ENCODE measurements at regions not wholly inside any gene's neighbourhood (a gene's known extent, or its start where the extent isn't known, plus 50 kb on each side); places are given as distances from the start of the nearest gene placed in this dataset.
"Not testable (repeated sequence)": the region's sequence is repeated elsewhere in the genome, so short reads cannot be mapped to it uniquely, and the experiment has no call there.

- no peak for DNase-seq (ENCODE audit: low read depth)
Measured at GRCh38 chr5:153258469-153258868, 232.0 kb upstream of the GRIA1 start.

- no peak for DNase-seq (ENCODE audit: low read depth)
Measured at GRCh38 chr5:153267506-153267905, 223.0 kb upstream of the GRIA1 start.

GRCh38 chr5:153275695-153276094 is 214.8 kb upstream of the GRIA1 start:
- no peak for DNase-seq (ENCODE audit: low read depth)

- DNase-seq (ENCODE audit: low read depth), result peak; percentile 0
Measured at GRCh38 chr5:153276151-153276550, 214.3 kb upstream of the GRIA1 start.

DNA sequence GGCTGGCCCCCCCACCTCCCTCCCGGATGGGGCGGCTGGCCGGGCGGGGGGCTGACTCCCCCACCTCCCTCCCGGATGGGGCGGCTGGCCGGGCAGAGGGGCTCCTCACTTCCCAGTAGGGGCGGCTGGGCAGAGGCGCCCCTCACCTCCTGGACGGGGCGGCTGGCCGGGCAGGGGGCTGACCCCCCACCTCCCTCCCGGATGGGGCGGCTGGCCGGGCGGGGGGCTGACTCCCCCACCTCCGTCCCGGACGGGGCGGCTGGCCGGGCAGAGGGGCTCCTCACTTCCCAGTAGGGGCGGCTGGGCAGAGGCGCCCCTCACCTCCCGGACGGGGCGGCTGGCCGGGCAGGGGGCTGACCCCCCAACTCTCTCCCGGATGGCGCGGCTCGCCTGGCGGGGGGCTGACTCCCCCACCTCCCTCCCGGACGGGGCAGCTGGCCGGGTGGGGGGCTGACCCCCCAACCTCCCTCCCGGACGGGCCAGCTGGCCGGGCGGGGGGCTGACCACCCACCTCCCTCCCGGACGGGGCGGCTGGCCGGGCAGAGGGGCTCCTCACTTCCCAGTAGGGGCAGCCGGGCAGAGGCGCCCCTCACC is 194.1 kb upstream of the GRIA1 start:
- DNase-seq (ENCODE audit: low read depth), result not testable (repeated sequence)

- no peak for DNase-seq (ENCODE audit: low read depth)
Measured at GRCh38 chr5:153299891-153300290, 190.6 kb upstream of the GRIA1 start.

GRCh38 chr5:153308282-153308681 is 182.2 kb upstream of the GRIA1 start:
- DNase-seq (ENCODE audit: low read depth), result no peak

DNA sequence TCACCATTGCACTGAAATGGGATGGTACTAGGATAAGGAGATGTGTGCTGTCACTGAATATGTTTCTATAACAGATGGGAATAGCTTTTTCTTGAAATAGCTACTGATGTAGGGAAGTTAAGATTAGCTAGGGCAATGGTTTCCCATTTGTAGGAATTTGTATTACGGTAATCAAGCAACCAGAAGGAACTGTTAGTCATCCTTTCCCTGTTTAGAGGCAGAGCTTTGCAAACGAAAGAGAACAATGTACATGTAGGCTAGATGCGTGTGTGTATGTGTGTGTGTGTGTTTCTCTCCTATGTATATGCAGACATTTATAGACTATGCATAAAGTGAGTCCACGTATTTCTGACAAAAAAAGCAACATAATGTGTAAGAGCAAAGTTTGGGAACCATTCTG is 171.9 kb upstream of the GRIA1 start:
- DNase-seq (ENCODE audit: low read depth), result no peak

DNA sequence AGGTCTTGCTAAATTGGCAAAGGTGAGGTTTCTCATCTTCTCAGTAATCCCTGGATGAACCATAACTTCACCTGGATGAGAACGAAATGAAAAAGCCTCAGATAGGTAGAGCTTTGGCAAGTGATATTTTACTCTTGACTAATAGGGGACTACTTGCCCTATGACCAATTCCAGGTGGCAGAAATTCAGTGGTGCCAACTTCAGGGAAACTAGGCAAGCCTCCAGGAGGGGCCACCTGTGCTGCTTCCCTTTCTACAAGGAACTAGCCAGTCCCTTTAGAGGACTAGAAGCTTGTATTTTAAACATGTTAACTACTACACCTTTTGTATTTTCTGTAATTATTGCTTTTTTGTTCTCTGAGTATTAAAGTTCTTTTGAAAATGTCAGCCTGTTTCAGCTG is 169.0 kb upstream of the GRIA1 start:
- DNase-seq (ENCODE audit: low read depth), result no peak

GRCh38 chr5:153340139-153340538 is 150.3 kb upstream of the GRIA1 start:
- no peak for DNase-seq (ENCODE audit: low read depth)

DNA sequence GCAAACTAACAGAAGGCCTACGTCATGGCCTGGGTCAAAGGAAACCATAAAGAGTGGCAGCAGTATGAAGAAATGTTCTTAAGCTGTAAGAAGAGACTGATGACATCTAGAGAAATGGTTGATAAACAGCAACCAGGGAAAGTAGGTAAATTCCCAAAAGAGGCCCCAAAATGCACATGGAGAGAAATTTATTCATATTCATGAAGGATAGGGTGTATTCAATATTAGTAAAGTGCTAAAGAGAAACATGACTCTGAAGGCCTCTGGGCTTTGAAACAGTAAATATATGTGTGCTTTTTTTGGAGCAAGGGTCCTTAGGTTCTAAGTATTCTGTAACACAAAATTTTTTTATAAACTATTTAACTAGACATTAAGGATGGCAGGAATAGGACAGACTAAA is 149.7 kb upstream of the GRIA1 start:
- DNase-seq (ENCODE audit: low read depth), result no peak

GRCh38 chr5:153342487-153342886 is 148.0 kb upstream of the GRIA1 start:
- no peak for DNase-seq (ENCODE audit: low read depth)

- DNase-seq (ENCODE audit: low read depth), result no peak
Measured at GRCh38 chr5:153347611-153348010, 142.9 kb upstream of the GRIA1 start.

GRCh38 chr5:153350175-153350883 is 140.1 kb upstream of the GRIA1 start:
- DNase-seq (ENCODE audit: low read depth), result no peak

GRCh38 chr5:153352685-153353219 is 137.7 kb upstream of the GRIA1 start:
- DNase-seq (ENCODE audit: low read depth), result no peak

- DNase-seq (ENCODE audit: low read depth), result no peak
Measured at GRCh38 chr5:153357493-153358112, 132.9 kb upstream of the GRIA1 start.

DNA sequence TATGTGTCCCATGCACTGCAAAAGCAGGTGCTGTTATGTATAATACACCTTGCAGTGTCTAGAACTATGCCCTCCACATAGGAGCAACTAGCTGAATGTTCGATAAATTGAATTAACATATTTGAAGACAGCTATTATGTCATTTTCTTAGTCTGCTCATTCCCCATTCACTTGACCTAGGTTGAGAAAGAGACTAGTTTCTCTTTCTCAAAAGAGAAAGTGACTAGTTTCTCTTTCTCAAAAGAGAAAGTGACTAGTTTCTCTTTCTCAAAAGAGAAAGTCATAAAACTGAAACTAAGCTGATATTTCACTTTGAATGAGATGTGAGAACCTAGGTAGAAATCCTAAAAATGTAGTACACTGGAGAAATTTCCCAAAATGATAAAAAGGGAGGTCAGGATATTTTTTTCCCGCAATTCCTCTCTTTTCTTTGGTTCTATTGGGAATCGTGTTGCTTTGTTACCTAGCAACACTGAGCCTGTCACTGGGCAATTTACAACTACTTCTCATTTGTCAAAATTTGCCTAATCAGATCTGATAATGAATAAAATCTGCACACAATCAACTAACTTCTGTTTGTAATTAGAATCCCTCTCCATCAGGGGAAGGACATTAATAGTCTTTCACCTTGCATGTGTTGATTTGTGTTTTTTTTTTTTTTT is 132.0 kb upstream of the GRIA1 start:
- DNase-seq (ENCODE audit: low read depth), result no peak

DNA sequence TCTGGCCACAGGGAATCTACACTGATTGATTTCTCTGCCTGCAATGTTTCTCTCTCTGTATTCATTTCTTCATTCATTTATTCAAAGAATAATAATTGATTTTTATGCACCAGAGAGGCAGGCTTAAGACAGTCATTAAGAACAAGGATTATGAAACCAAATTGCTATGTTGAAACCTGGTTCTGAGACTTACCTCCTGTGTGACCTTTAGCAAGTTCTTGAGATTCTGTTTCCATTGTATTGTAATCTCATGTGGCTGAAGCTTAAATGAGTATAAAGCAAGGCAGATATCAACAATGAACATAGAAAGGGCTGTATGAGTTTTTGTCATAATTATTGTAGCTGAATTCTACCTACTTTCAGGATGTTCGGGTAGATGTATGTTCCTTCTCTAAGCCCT is 129.6 kb upstream of the GRIA1 start:
- DNase-seq (ENCODE audit: low read depth), result no peak

- DNase-seq (ENCODE audit: low read depth), result no peak
Measured at GRCh38 chr5:153361735-153362409, 128.6 kb upstream of the GRIA1 start.

GRCh38 chr5:153365547-153365946 is 124.9 kb upstream of the GRIA1 start:
- no peak for DNase-seq (ENCODE audit: low read depth)

DNA sequence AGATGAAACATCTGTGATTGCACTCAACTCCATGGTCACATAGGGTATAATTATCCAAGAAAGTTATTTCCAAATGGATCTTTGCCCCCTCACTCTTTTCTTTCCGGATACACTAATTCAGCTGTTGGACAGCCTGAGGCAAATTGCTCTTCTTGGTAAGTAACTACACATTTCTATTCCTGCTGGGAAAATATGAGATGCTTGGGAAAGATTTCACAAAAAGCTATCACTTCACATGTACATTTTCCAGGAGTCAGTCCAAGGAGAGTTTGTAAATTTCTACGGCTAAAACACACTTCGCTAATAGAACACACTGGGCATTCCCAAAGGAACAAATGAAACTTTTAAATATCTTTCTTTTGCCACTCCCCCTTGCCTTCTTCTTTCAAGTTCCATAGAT is 123.0 kb upstream of the GRIA1 start:
- no peak for DNase-seq (ENCODE audit: low read depth)

DNA sequence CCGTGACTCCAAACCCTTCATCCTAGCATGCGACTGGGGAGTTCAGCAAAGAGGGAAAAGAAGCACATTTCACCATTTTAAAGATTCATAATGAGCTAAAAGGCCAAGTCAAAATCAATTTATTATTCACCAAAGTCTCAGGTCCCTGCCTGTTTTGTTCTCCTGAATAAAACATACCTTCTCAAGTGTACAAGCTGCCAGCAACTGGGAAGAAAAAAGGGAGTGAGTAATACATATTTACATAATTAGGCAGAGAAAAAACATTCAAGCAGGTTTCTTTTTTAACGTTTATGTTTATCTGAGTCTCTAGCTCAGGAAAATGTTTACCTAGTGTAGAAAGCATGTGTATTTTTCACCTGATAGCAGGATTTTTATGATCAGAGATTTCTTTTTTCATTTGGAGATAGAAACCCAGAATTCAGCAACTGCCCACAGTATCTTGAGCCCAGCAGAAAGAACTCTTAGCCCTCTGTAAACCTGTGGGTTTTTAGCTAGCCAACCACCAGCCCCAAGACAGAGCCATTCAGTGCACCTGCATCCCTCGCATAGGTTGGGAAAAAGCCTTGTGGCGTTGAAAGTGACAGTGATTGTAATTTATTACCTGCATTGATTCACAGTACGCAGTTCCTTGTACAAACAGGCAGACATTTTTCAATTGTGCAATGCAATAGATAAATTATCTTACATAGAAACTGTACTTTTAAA is 117.9 kb upstream of the GRIA1 start:
- DNase-seq (ENCODE audit: low read depth), result no peak

All from fibroblast of the conjunctiva (primary cell).